MCF 10A (cell line): ENCODE measurements at regions not wholly inside any gene's neighbourhood (a gene's known extent, or its start where the extent isn't known, plus 50 kb on each side); places are given as distances from the start of the nearest gene placed in this dataset.

Source experiments
- BruUV-seq: library from RNA; stranded (reverse); fragments of 400-500 nt; replicated peaks from 2 replicates; lab custom pipeline; 2021; lab: Mats Ljungman, UMichigan
- CTCF ChIA-PET: fragments of 300-600 bp; sonication (Branson Sonifier 250); formaldehyde crosslinking; extraction: SDS; loops from one replicate; lab custom pipeline; 2021; ENCODE audit warnings: antibody characterized with exemption, inconsistent platforms; lab: Yijun Ruan, JAX
- POLR2A ChIA-PET: fragments of 300-600, 350-650 bp; sonication (Branson Sonifier 250); formaldehyde crosslinking; extraction: SDS; loops from one replicate; lab custom pipeline; 2020; ENCODE audit warnings: antibody characterized with exemption, inconsistent platforms; lab: Yijun Ruan, JAX
- DNase-seq: peaks from one replicate; pipeline ENCODE4 v3.0.0-alpha.2; 2018; ENCODE audit not compliant: unreplicated experiment
- H3K27ac Mint-ChIP-seq: one replicate; pipeline ENCODE4 v1.8.0; 2022; ENCODE audit warnings: mild to moderate bottlenecking, low read depth, mixed read lengths; ENCODE audit not compliant: unreplicated experiment
- H3K27me3 Mint-ChIP-seq: one replicate; pipeline ENCODE4 v1.8.0; 2022; ENCODE audit warnings: mixed read lengths; ENCODE audit not compliant: insufficient read depth, unreplicated experiment
- H3K36me3 Mint-ChIP-seq: one replicate; pipeline ENCODE4 v1.8.0; 2022; ENCODE audit warnings: mild to moderate bottlenecking, moderate library complexity, mixed read lengths; ENCODE audit not compliant: insufficient read depth, unreplicated experiment
- H3K4me1 Mint-ChIP-seq: one replicate; pipeline ENCODE4 v1.8.0; 2022; ENCODE audit warnings: mixed read lengths; ENCODE audit not compliant: insufficient read depth, unreplicated experiment
- H3K4me3 Mint-ChIP-seq: one replicate; pipeline ENCODE4 v1.8.0; 2022; ENCODE audit warnings: mild to moderate bottlenecking, moderate library complexity, mixed read lengths; ENCODE audit not compliant: unreplicated experiment
- H3K9me3 Mint-ChIP-seq: one replicate; pipeline ENCODE4 v1.8.0; 2022; ENCODE audit warnings: mixed read lengths; ENCODE audit not compliant: unreplicated experiment
- CTCF ChIP-seq: fragments of 200-600 bp; IDR thresholded peaks from one replicate; pipeline ENCODE4 v1.8.0; 2022; ENCODE audit warnings: antibody characterized with exemption, mild to moderate bottlenecking; ENCODE audit not compliant: unreplicated experiment
- intact Hi-C: fragments of 100-400 bp; cut with micrococcal nuclease; formaldehyde crosslinking; loops from 2 replicates; pipeline ENCODE4 v1.14.1; 2022

- CTCF ChIA-PET: interaction anchor here (0.6 kb wide), 1 partner anchor 29 kb away, joined by 3 read pairs; no protein-coding TSS in a partner anchor
- POLR2A ChIA-PET: interaction anchor here (0.7 kb wide), 1 partner anchor 28 kb away, joined by 3 read pairs; no protein-coding TSS in a partner anchor
- no peak overlapping the region for H3K27ac Mint-ChIP-seq
- H3K27me3 Mint-ChIP-seq: no peaks in the 10 kb centered on the region
- no peak for TF ChIP-seq CTCF
- DNase-seq: no peak
- no TSS peak for BruUV-seq
- H3K4me1 Mint-ChIP-seq: peaks cover 10% of the 10 kb centered on the region
- no peaks in the 10 kb centered on the region for H3K9me3 Mint-ChIP-seq
- no peak overlapping the region for H3K4me3 Mint-ChIP-seq
- intact Hi-C loops: no loop called here
- H3K36me3 Mint-ChIP-seq: no peaks in the 10 kb centered on the region
Measured at GRCh38 chr2:150554046-150554445, 66.6 kb upstream of the RND3 start.

GRCh38 chr2:150552041-150552820 is 64.8 kb upstream of the RND3 start:
- POLR2A ChIA-PET: no interaction called here
- H3K27me3 Mint-ChIP-seq: no peaks in the 10 kb centered on the region
- CTCF ChIA-PET: interaction anchor here (1.0 kb wide), 1 partner anchor 9 kb away, joined by 3 read pairs; no protein-coding TSS in a partner anchor
- no peaks in the 10 kb centered on the region for H3K9me3 Mint-ChIP-seq
- intact Hi-C loops: no loop called here
- H3K36me3 Mint-ChIP-seq: no peaks in the 10 kb centered on the region
- H3K27ac Mint-ChIP-seq: peak overlapping the region; percentile 47
- H3K4me1 Mint-ChIP-seq: peaks cover 10% of the 10 kb centered on the region
- TF ChIP-seq CTCF: no peak
- DNase-seq: no peak
- H3K4me3 Mint-ChIP-seq: no peak overlapping the region
- no TSS peak for BruUV-seq

- CTCF ChIA-PET: interaction anchor here (0.6 to 1.4 kb wide), 2 partner anchors 34 to 52 kb away, joined by 4 read pairs; no protein-coding TSS in a partner anchor
- intact Hi-C loops: no loop called here
- no peaks in the 10 kb centered on the region for H3K9me3 Mint-ChIP-seq
- no peak overlapping the region for H3K4me3 Mint-ChIP-seq
- H3K36me3 Mint-ChIP-seq: no peaks in the 10 kb centered on the region
- H3K4me1 Mint-ChIP-seq: peaks cover 10% of the 10 kb centered on the region
- TF ChIP-seq CTCF: no peak
- no peak for DNase-seq
- no peak overlapping the region for H3K27ac Mint-ChIP-seq
- POLR2A ChIA-PET: interaction anchor here (0.6 to 1.3 kb wide), 3 partner anchors 9 to 14 kb away, joined by 3 to 4 read pairs (median 3); no protein-coding TSS in a partner anchor
- H3K27me3 Mint-ChIP-seq: no peaks in the 10 kb centered on the region
- no TSS peak for BruUV-seq
Measured at GRCh38 chr2:150549381-150549780, 61.9 kb upstream of the RND3 start.

GRCh38 chr2:150548527-150548926 is 61.1 kb upstream of the RND3 start:
- no peak overlapping the region for H3K27ac Mint-ChIP-seq
- no peaks in the 10 kb centered on the region for H3K27me3 Mint-ChIP-seq
- BruUV-seq: no TSS peak
- H3K9me3 Mint-ChIP-seq: no peaks in the 10 kb centered on the region
- H3K36me3 Mint-ChIP-seq: no peaks in the 10 kb centered on the region
- ChIA-PET CTCF (interaction anchor here (0.6 to 1.5 kb wide), 6 partner anchors 15 to 70 kb away, joined by 3 to 4 read pairs (median 3); no protein-coding TSS in a partner anchor), POLR2A (interaction anchor here (1.8 kb wide), 1 partner anchor 961 kb away, joined by 4 read pairs; the partner anchor contains the start of gene MMADHC)
- peaks cover 10% of the 10 kb centered on the region for H3K4me1 Mint-ChIP-seq
- TF ChIP-seq CTCF: no peak
- H3K4me3 Mint-ChIP-seq: no peak overlapping the region
- intact Hi-C loops: no loop called here
- peak; percentile 22 for DNase-seq
